PC-3 (cell line): ENCODE measurements at regions not wholly inside any gene's neighbourhood (a gene's known extent, or its start where the extent isn't known, plus 50 kb on each side); places are given as distances from the start of the nearest gene placed in this dataset.

Experiments
- ATAC-seq: fragments of 200-7000 bp; cut with Tn5 transposase; 2 replicates; pipeline ENCODE4 v1.9.1; 2020; ENCODE audit warnings: mild to moderate bottlenecking, moderate library complexity
- BruUV-seq: library from RNA; stranded (reverse); fragments of 400-500 nt; replicated peaks from 2 replicates; lab custom pipeline; 2021; lab: Mats Ljungman, UMichigan
- CTCF ChIA-PET: fragments of 300-600 bp; sonication (Branson Sonifier 250); formaldehyde crosslinking; loops from one replicate; lab custom pipeline; 2022; ENCODE audit warnings: antibody characterized with exemption; lab: Charles Lee
- POLR2A ChIA-PET: fragments of 300-600 bp; sonication (Branson Sonifier 250); formaldehyde crosslinking; loops from one replicate; lab custom pipeline; 2022; ENCODE audit warnings: antibody characterized with exemption; ENCODE audit not compliant: unreplicated experiment; lab: Charles Lee
- DNase-seq: peaks from one replicate; pipeline ENCODE4 v3.0.0-alpha.2; 2015
- H2AFZ ChIP-seq: fragments of 300-600 bp; sonication (generic); 2 replicates; pipeline ENCODE4 v1.6.0; 2016; ENCODE audit warnings: antibody characterized with exemption, low read length
- H3F3A ChIP-seq: fragments of 300-600 bp; sonication (generic); one replicate; pipeline ENCODE4 v1.6.0; 2017; ENCODE audit warnings: antibody characterized with exemption, low read length, control low read depth, mild to moderate bottlenecking; ENCODE audit not compliant: unreplicated experiment
- H3K27ac ChIP-seq: fragments of 300-600 bp; sonication (generic); 2 replicates; pipeline ENCODE4 v1.5.1; 2016; ENCODE audit warnings: mild to moderate bottlenecking, low read length
- H3K27me3 ChIP-seq: fragments of 300-600 bp; sonication (generic); 2 replicates; pipeline ENCODE4 v1.6.1; 2016; ENCODE audit warnings: low read length, mixed read lengths
- H3K36me3 ChIP-seq: fragments of 300-600 bp; sonication (generic); 2 replicates; pipeline ENCODE4 v1.6.1; 2016; ENCODE audit warnings: low read depth, mixed run types, low read length, mixed read lengths
- H3K4me1 ChIP-seq: fragments of 300-600 bp; sonication (generic); 2 replicates; pipeline ENCODE4 v1.5.1; 2016; ENCODE audit warnings: low read length; ENCODE audit not compliant: insufficient read depth
- H3K4me2 ChIP-seq: fragments of 300-600 bp; sonication (generic); 2 replicates; pipeline ENCODE4 v1.6.0; 2016; ENCODE audit warnings: low read length
- H3K4me3 ChIP-seq: fragments of 300-600 bp; sonication (generic); 2 replicates; pipeline ENCODE4 v1.5.1; 2016; ENCODE audit warnings: mild to moderate bottlenecking, low read length, mixed read lengths
- H3K79me2 ChIP-seq: fragments of 300-600 bp; sonication (generic); 2 replicates; pipeline ENCODE4 v1.6.1; 2017; ENCODE audit warnings: low read length, mixed read lengths
- H3K9ac ChIP-seq: fragments of 300-600 bp; sonication (generic); 2 replicates; pipeline ENCODE4 v1.6.0; 2016; ENCODE audit warnings: mild to moderate bottlenecking, low read length
- H3K9me2 ChIP-seq: fragments of 300-600 bp; sonication (generic); replicated peaks from 2 replicates; pipeline ENCODE4 v1.6.1; 2016; ENCODE audit warnings: mixed run types, low read length, mixed read lengths
- H3K9me3 ChIP-seq: fragments of 300-600 bp; sonication (generic); 2 replicates; pipeline ENCODE4 v1.6.1; 2016; ENCODE audit warnings: low read length, mixed read lengths
- H4K20me1 ChIP-seq: fragments of 300-600 bp; sonication (generic); 2 replicates; pipeline ENCODE4 v1.6.1; 2016; ENCODE audit warnings: low read length, mixed read lengths
- CTCF ChIP-seq: fragments of 300-600 bp; sonication (generic); conservative IDR thresholded peaks from 2 replicates; pipeline ENCODE4 v1.5.1; 2017; ENCODE audit warnings: antibody characterized with exemption, low read depth, mild to moderate bottlenecking, low read length
- EZH2 ChIP-seq: fragments of 300-600 bp; sonication (generic); IDR thresholded peaks from one replicate; pipeline ENCODE4 v1.6.1; 2017; ENCODE audit warnings: antibody characterized with exemption, mild to moderate bottlenecking, low read length; ENCODE audit not compliant: unreplicated experiment
- EZH2phosphoT487 ChIP-seq: fragments of 300-600 bp; sonication (generic); IDR thresholded peaks from 2 replicates; pipeline ENCODE4 v1.6.1; 2018; ENCODE audit warnings: mild to moderate bottlenecking, antibody characterized with exemption, low read length, borderline replicate concordance
- intact Hi-C: fragments of 100-400 bp; cut with micrococcal nuclease; formaldehyde crosslinking; loops from 2 replicates; pipeline ENCODE4 v1.9.0; 2023

GRCh38 chr16:9322769-9323168 lies 231.3 kb downstream of the HAPSTR1 start:
- H3K79me2 ChIP-seq = no peaks in the 10 kb centered on the region
- TF ChIP-seq EZH2 (no peak), EZH2phosphoT487 (no peak), CTCF (no peak)
- no peak overlapping the region for H3K4me2 ChIP-seq
- no peak overlapping the region for H3K4me3 ChIP-seq
- H4K20me1 ChIP-seq = no peaks in the 10 kb centered on the region
- H3K4me1 ChIP-seq = no peaks in the 10 kb centered on the region
- BruUV-seq = no TSS peak
- H3K27me3 ChIP-seq = no peaks in the 10 kb centered on the region; the same call in 1 of the 2 replicates
- H3K9ac ChIP-seq = no peak overlapping the region
- ChIA-PET POLR2A (no interaction called here), CTCF (no interaction called here)
- H3K9me3 ChIP-seq = no peaks in the 10 kb centered on the region
- H2AFZ ChIP-seq = no peak overlapping the region
- no peaks in the 10 kb centered on the region for H3K9me2 ChIP-seq
- no peaks in the 10 kb centered on the region for H3F3A ChIP-seq
- no peak for ATAC-seq
- H3K27ac ChIP-seq = no peak overlapping the region
- intact Hi-C loops = no loop called here
- no peaks in the 10 kb centered on the region for H3K36me3 ChIP-seq
- DNase-seq = no peak

DNA sequence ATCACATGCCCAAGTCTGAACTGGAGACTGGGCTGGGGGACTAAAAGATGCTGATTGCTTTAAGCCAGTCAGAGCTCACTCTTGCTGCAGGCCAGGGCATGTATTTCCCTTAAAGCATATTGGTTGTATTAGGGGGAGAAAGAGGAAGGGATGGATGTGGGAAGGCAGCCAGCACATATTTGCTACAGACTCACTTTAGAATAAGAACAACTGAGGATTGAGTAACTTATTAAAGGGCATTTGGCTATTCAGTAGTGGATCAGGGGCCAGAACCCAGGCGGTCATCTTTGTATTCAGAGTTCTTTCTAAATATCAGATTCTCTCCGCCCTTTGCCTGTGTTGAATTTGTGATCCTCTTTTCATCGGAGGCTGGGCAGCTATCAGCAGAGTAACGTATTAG lies 231.7 kb downstream of the HAPSTR1 start:
- no peak for DNase-seq
- H3K4me1 ChIP-seq = no peaks in the 10 kb centered on the region
- CTCF ChIA-PET = no interaction called here
- no peak for ATAC-seq
- no peaks in the 10 kb centered on the region for H4K20me1 ChIP-seq
- no peaks in the 10 kb centered on the region for H3F3A ChIP-seq
- H3K4me3 ChIP-seq = no peak overlapping the region
- POLR2A ChIA-PET = no interaction called here
- BruUV-seq = no TSS peak
- H3K79me2 ChIP-seq = no peaks in the 10 kb centered on the region
- peaks cover 3% of the 10 kb centered on the region; the same call in 1 of the 2 replicates for H3K27me3 ChIP-seq
- H3K9me3 ChIP-seq = no peaks in the 10 kb centered on the region
- no peaks in the 10 kb centered on the region for H3K36me3 ChIP-seq
- no peaks in the 10 kb centered on the region for H3K9me2 ChIP-seq
- no peak overlapping the region for H3K27ac ChIP-seq
- H3K4me2 ChIP-seq = no peak overlapping the region
- no peak overlapping the region for H2AFZ ChIP-seq
- intact Hi-C loops = no loop called here
- no peak overlapping the region for H3K9ac ChIP-seq
- no peak for TF ChIP-seq CTCF
- TF ChIP-seq EZH2phosphoT487 = no peak
- no peak for TF ChIP-seq EZH2

DNA sequence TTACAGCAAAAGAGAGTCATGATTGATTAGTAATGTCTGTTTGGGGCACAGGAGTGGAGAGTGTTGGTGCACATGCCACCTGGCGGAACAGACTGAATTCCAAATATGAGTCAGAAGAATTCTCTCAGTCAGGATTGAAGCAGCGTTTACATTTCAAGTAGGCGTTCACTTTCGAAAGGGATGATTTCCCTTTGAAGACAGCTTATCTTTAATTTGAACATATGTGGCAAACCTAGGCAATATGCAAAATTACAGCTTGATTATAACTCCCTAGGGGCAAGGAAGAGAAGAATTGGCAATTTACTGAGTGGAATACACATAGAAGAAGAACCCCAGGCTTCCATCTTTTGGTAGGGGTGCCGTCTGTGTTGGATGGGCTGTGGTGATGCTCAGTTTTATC lies 235.8 kb downstream of the HAPSTR1 start:
- Histone ChIP-seq H3F3A (no peaks in the 10 kb centered on the region), H3K27me3 (peaks cover 23% of the 10 kb centered on the region), H3K79me2 (no peaks in the 10 kb centered on the region), H3K4me3 (no peak overlapping the region), H3K9ac (no peak overlapping the region), H3K4me2 (no peak overlapping the region), H2AFZ (no peak overlapping the region), H3K9me2 (no peaks in the 10 kb centered on the region), H3K9me3 (no peaks in the 10 kb centered on the region), H4K20me1 (no peaks in the 10 kb centered on the region), H3K4me1 (no peaks in the 10 kb centered on the region), H3K36me3 (no peaks in the 10 kb centered on the region), H3K27ac (no peak overlapping the region)
- ChIA-PET POLR2A (no interaction called here), CTCF (no interaction called here)
- no peak for ATAC-seq
- intact Hi-C loops = no loop called here
- no peak for DNase-seq
- TF ChIP-seq EZH2 (no peak), EZH2phosphoT487 (no peak), CTCF (no peak)
- BruUV-seq = no TSS peak
